Hepatocyte (in vitro differentiated cells): ENCODE measurements at regions not wholly inside any gene's neighbourhood (a gene's known extent, or its start where the extent isn't known, plus 50 kb on each side); places are given as distances from the start of the nearest gene placed in this dataset.

Experiments
- EZH2 ChIP-seq: fragments of 200-600 bp; sonication (generic); IDR thresholded peaks from 2 replicates; pipeline ENCODE4 v1.6.1; 2016; ENCODE audit warnings: antibody characterized with exemption, mild to moderate bottlenecking, borderline replicate concordance
- EZH2phosphoT487 ChIP-seq: fragments of 200-600 bp; sonication (generic); IDR thresholded peaks from one replicate; pipeline ENCODE4 v1.6.1; 2018; ENCODE audit warnings: antibody characterized with exemption, mild to moderate bottlenecking, low read depth, moderate library complexity; ENCODE audit not compliant: unreplicated experiment, severe bottlenecking
- TF ChIP-seq, protein P1 (sequence below): fragments of 200-600 bp; sonication (generic); IDR thresholded peaks from 2 replicates; pipeline ENCODE4 v1.5.1; 2016; ENCODE audit warnings: antibody characterized with exemption, mild to moderate bottlenecking; ENCODE audit not compliant: poor library complexity

GRCh38 chr2:239522740-239523119, 121.9 kb upstream of the HDAC4 start:
- TF ChIP-seq, protein P1, sequence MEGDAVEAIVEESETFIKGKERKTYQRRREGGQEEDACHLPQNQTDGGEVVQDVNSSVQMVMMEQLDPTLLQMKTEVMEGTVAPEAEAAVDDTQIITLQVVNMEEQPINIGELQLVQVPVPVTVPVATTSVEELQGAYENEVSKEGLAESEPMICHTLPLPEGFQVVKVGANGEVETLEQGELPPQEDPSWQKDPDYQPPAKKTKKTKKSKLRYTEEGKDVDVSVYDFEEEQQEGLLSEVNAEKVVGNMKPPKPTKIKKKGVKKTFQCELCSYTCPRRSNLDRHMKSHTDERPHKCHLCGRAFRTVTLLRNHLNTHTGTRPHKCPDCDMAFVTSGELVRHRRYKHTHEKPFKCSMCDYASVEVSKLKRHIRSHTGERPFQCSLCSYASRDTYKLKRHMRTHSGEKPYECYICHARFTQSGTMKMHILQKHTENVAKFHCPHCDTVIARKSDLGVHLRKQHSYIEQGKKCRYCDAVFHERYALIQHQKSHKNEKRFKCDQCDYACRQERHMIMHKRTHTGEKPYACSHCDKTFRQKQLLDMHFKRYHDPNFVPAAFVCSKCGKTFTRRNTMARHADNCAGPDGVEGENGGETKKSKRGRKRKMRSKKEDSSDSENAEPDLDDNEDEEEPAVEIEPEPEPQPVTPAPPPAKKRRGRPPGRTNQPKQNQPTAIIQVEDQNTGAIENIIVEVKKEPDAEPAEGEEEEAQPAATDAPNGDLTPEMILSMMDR: no peak
- TF ChIP-seq EZH2phosphoT487 (no peak), EZH2 (no peak)
